Ascending aorta (tissue), 2 donors: ENCODE measurements at regions not wholly inside any gene's neighbourhood (a gene's known extent, or its start where the extent isn't known, plus 50 kb on each side); places are given as distances from the start of the nearest gene placed in this dataset.

ENCODE experiments used
- DNase-seq, 2 donors: peaks; one replicate each; pipeline ENCODE4 v3.0.0-alpha.2; 2019; ENCODE audit warnings: low spot score in 2 of 2
- H3K27ac ChIP-seq, 2 donors: fragments of 200-600 bp; sonication (generic); one replicate each; pipeline ENCODE4 v1.5.1; 2016 to 2017; ENCODE audit warnings: mild to moderate bottlenecking in 1 of 2
- H3K27me3 ChIP-seq: fragments of 200-600 bp; sonication (generic); one replicate; pipeline ENCODE4 v1.5.1; 2017
- H3K36me3 ChIP-seq, 2 donors: fragments of 200-600 bp; sonication (generic); one replicate each; pipeline ENCODE4 v1.5.1; 2016
- H3K4me1 ChIP-seq, 2 donors: fragments of 200-600 bp; sonication (generic); one replicate each; pipeline ENCODE4 v1.5.1; 2016 to 2017; ENCODE audit warnings: mild to moderate bottlenecking in 1 of 2
- H3K4me3 ChIP-seq, 2 donors: fragments of 200-600 bp; sonication (generic); one replicate each; pipeline ENCODE4 v1.5.1; 2016 to 2017; ENCODE audit warnings: mild to moderate bottlenecking in 1 of 2
- H3K9me3 ChIP-seq, 2 donors: fragments of 200-600 bp; sonication (generic); one replicate each; pipeline ENCODE4 v1.5.1; 2016
- CTCF ChIP-seq, 3 experiments: fragments of 200-600 bp in 2 of 3; fragments of 450-650 bp in 1 of 3; sonication (generic) in 2 of 3; IDR thresholded peaks; one replicate each; pipeline ENCODE4 v1.5.1; 2016 to 2019; ENCODE audit warnings: antibody characterized with exemption in 3 of 3, mild to moderate bottlenecking in 1 of 3, moderate library complexity in 1 of 3
- intact Hi-C: fragments of 100-400 bp; cut with DNase I; formaldehyde crosslinking; loops from one replicate; pipeline ENCODE4 v1.15.1; 2023

GRCh38 chr4:135538698-135539097 lies 1337.1 kb upstream of the PABPC4L start:
- no peaks in the 10 kb centered on the region for H3K9me3 ChIP-seq
- H3K36me3 ChIP-seq, result no peaks in the 10 kb centered on the region
- no peak for DNase-seq
- no peaks in the 10 kb centered on the region for H3K4me1 ChIP-seq
- no peaks in the 10 kb centered on the region for H3K27me3 ChIP-seq
- no peak overlapping the region for H3K27ac ChIP-seq
- H3K4me3 ChIP-seq, result no peak overlapping the region
- TF ChIP-seq CTCF (IDR thresholded peaks at IDR 0.05), result no peak
- intact Hi-C loops, result no loop called here

DNA sequence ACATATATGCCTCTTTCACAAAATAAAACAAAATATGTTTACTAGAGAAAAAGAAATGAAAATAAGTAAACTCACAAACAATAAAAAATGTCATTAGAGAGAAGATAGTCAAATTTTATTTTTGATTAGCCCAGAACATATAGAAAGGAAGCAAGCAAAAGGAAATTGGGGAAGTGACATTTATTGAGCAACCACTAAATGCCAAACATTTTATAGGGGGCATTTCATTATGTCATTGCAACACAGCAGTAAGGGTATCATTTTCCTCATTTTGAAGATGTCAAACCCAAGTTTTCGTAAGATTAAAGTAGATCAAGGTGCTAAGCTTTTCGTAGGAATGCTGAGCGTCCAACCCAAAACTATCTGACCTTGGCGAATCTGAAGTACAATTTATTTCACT lies 1331.5 kb upstream of the PABPC4L start:
- intact Hi-C loops, result no loop called here
- no peak for DNase-seq
- Histone ChIP-seq H3K27me3 (no peaks in the 10 kb centered on the region), H3K27ac (no peak overlapping the region), H3K4me3 (no peak overlapping the region), H3K9me3 (no peaks in the 10 kb centered on the region), H3K4me1 (no peaks in the 10 kb centered on the region), H3K36me3 (no peaks in the 10 kb centered on the region)
- no peak for TF ChIP-seq CTCF (IDR thresholded peaks at IDR 0.05)

GRCh38 chr4:135532132-135532531 lies 1330.5 kb upstream of the PABPC4L start:
- Histone ChIP-seq H3K4me1 (no peaks in the 10 kb centered on the region), H3K27me3 (no peaks in the 10 kb centered on the region), H3K27ac (no peak overlapping the region), H3K4me3 (no peak overlapping the region), H3K36me3 (no peaks in the 10 kb centered on the region), H3K9me3 (no peaks in the 10 kb centered on the region)
- TF ChIP-seq CTCF (IDR thresholded peaks at IDR 0.05), result no peak
- intact Hi-C loops, result no loop called here
- no peak for DNase-seq

GRCh38 chr4:135515295-135515694 lies 1313.7 kb upstream of the PABPC4L start:
- Histone ChIP-seq H3K4me3 (no peak overlapping the region), H3K27ac (no peak overlapping the region), H3K27me3 (no peaks in the 10 kb centered on the region), H3K4me1 (no peaks in the 10 kb centered on the region), H3K36me3 (no peaks in the 10 kb centered on the region), H3K9me3 (no peaks in the 10 kb centered on the region)
- DNase-seq, result no peak
- intact Hi-C loops, result no loop called here
- no peak for TF ChIP-seq CTCF (IDR thresholded peaks at IDR 0.05)

DNA sequence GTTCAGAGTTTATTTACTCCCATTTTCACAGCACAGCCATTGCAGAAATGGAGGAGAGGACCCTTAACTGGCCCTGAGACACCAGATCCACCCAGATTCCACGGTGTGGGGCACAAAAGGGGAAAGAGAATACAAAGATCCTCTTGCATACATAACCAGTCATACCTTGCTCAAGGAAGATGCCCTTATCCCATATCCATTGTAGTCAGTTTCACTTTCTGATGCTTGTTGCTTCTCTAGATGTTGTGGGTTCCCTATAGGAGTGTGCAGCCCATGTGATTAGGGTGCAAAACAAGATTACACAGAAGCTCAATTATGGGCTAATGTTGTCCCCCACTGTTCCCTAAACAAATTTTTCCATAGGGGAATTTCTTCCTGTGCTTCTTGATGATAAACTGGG lies 1309.0 kb upstream of the PABPC4L start:
- Histone ChIP-seq H3K36me3 (no peaks in the 10 kb centered on the region), H3K27me3 (no peaks in the 10 kb centered on the region), H3K4me1 (no peaks in the 10 kb centered on the region), H3K9me3 (no peaks in the 10 kb centered on the region), H3K27ac (no peak overlapping the region), H3K4me3 (no peak overlapping the region)
- DNase-seq, result no peak
- intact Hi-C loops, result no loop called here
- TF ChIP-seq CTCF (IDR thresholded peaks at IDR 0.05), result no peak

GRCh38 chr4:135508006-135508714 lies 1306.6 kb upstream of the PABPC4L start:
- TF ChIP-seq CTCF (IDR thresholded peaks at IDR 0.05), result no peak

More at GRCh38 chr4:135508006-135508714, 1306.6 kb upstream of the PABPC4L start:
- Histone ChIP-seq H3K4me1 (no peaks in the 10 kb centered on the region), H3K27me3 (no peaks in the 10 kb centered on the region), H3K4me3 (no peak overlapping the region), H3K9me3 (no peaks in the 10 kb centered on the region), H3K36me3 (no peaks in the 10 kb centered on the region), H3K27ac (no peak overlapping the region)
- DNase-seq, result no peak
- intact Hi-C loops, result no loop called here
